KBM-7 (cell line): ENCODE measurements at regions not wholly inside any gene's neighbourhood (a gene's known extent, or its start where the extent isn't known, plus 50 kb on each side); places are given as distances from the start of the nearest gene placed in this dataset.

Source experiments
- DNase-seq: peaks from one replicate; pipeline ENCODE4 v3.0.0-alpha.2; 2015
- in situ Hi-C: fragments of 300-500 bp; cut with MboI; formaldehyde crosslinking; loops from 2 replicates; pipeline ENCODE4 v1.14.3; 2020; ENCODE audit warnings: low sequenced_read_pairs, low pct_unique_long_range_greater_than_20kb, mixed read lengths

DNA sequence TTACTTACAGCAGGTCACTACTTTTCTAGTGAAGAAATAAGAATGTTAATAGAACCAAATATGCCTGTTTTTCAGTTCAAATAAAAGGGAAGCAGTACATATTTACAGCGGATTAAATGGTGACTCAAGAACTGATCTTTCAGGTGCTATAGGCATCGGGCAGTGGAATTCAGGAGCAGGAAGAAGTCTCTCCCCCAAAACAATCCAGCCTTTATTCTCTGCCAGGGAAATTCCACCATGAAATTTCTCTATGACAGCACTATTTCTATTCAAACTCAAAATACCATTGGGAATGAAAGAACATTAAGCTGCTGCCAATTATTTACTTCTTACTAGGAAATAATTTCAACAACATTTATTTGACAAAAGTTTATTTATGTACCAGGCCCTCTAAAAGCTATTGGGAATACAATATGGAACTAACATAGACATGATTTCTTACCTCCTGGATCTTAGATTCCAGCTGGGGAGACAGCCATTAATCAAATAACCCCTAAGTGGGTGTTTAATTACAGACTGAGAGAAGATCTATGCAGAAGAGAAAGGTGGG lies 60.3 kb upstream of the KRR1 start:
- in situ Hi-C loops = no loop called here
- no peak for DNase-seq

DNA sequence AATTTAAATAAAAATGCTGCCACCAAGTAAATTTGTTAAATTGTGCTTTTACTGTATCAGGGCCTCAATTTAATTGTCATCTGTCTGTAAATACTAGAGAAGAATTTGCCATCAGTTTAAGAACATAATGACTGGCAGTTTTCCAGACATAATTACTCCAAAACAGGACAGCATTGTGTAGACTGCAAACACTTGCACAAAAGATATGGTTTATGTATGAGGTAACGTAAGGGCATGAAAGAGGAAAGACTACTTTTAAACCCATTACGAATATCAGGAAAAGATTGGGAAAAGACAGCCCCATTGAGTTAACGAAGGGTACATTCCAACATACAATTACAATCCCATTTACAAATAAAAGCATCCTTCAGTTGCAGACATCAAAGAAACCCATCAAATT lies 59.8 kb upstream of the KRR1 start:
- DNase-seq = no peak

DNA sequence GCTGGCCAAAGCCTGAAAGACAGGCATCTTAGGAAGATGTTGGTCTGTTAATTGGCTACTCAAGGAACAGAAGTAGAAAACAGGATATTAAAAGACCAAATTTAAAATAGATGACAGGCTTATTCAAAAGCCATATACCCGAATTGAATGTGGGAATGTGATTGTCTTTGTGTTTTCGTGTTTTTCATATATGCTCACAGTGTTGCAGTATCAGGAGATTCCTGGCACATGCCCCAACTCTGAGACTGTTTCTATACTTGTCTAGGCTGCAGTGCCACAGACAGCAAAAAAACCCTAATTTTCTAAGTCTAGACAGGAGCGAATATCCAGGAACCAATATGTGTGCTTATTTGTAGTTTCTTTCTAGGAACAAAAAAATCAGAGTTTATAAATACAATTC lies 57.4 kb upstream of the KRR1 start:
- DNase-seq = no peak
- in situ Hi-C loops = no loop called here

More for the DNA sequence above, 59.8 kb upstream of the KRR1 start:
- in situ Hi-C loops = no loop called here

DNA sequence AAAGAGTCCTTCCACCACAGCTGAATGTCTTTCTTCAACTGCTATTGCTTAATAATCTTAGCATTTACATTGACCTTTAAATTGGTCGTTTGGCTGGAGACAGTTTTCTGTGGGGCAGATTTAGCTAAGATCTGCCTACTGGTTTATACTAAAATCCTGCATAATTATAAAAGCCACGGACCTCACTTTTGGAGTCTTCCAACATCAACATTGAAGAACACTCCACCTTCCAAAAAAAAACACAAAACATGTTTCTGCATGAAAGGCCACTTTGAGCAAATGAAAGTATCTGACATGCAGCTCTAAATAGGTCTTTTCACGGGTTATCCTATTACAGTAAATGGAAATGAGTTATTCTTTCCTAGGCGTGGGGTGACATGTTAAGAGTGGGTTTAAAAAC lies 57.0 kb upstream of the KRR1 start:
- no peak for DNase-seq
- in situ Hi-C loops = no loop called here

DNA sequence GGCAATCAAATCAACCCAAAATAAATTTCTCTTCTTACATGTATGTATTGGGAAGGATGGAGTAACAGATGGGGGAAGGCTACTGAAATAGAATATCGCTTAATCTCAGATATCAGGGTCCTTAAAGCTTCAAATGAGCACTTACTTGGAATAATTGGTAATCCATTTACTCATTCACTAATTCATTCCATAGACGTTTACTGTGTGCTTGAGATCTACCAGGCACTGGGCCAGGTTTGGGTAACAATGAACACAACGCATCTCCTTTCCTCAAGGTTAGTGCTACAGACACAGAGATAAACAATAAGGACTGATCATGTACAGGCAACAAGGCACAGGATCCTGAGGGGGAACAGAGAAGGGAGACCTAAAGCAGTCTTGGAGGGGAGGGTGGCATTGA lies 54.4 kb upstream of the KRR1 start:
- no peak for DNase-seq
- in situ Hi-C loops = no loop called here

DNA sequence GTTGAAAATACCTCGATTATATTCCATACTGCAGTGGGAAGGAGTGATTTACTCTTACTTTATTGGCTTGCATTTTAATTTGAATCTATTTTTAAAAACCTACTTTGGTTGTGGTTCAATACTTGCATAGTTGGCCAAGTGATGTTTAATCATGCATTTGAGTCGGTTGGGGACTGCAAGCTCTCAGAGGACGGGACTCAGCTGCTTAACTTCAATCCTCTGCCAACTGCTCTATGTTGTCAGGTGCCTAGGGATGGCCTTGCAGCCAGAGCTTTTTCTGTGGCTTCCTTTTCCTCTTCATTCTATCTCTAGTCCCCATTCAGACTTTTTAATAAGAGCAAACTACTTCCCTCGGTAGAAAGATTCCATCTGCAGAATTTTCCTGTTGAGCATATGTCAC lies 53.4 kb upstream of the KRR1 start:
- in situ Hi-C loops = no loop called here
- no peak for DNase-seq

DNA sequence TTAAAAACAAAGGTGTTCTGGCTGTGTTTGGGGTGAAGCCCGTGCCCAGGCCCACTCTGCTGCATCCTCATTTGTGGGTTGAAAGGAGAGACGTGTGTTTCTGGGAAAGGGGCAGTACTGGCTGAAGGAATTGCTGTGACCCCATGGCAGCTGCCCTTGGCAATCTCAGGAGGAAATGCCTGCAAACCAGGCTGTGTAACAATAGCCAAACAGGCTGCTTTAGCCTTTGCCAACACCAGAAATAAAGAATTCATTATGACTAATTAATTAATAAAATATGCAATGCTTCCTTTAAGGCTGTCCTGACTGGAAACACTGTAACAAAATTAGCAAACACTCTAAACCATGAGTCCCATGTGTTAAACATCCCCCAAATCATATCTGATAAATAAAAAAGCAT lies 53.0 kb upstream of the KRR1 start:
- no peak for DNase-seq
- in situ Hi-C loops = no loop called here

DNA sequence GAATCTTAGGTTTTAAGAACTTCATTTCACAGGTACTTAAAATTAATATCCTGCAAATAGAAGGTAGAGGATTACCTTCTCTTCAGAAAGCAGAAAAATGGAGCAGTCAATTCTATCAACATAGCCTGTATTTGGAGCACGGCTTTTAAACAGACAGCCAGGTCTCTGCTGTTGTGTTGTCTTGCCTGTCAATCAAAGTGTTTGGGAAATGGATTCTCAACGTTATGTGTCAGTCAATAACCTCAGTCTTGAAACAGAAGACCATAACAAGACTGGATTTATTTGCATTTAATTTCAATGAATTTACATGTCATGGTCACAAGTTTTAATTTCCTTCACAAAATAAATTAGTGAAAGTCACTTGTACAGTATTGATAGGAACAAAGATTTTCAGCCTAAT lies 51.9 kb upstream of the KRR1 start:
- in situ Hi-C loops = no loop called here
- no peak for DNase-seq

DNA sequence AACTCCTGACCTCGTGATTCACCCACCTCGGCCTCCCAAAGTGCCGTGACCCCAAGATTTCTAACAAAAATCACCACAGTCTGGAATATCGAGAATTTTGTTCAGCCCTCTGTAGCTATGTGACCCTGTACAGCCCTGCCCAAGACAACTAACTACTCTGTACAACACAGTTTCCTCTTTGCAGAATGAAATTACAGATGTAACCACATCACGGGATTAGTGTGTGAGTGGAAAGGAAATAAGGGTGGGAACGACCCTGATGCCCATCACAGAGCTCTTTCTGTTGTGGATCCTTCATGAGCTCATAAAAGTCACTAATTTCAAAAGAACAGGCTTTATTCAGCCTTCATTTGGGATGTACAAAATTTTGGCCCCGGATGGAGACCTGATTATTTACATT lies 50.5 kb upstream of the KRR1 start:
- in situ Hi-C loops = no loop called here
- DNase-seq = peak; percentile 21
